GM19395 (cell line): ENCODE measurements at regions not wholly inside any gene's neighbourhood (a gene's known extent, or its start where the extent isn't known, plus 50 kb on each side); places are given as distances from the start of the nearest gene placed in this dataset.
"Not testable (repeated sequence)": the region's sequence is repeated elsewhere in the genome, so short reads cannot be mapped to it uniquely, and the experiment has no call there.

Source experiments
- ATAC-seq: cut with Tn5 transposase; IDR thresholded peaks from one replicate; pipeline ENCODE4 v1.9.1; 2021; ENCODE audit warnings: mild to moderate bottlenecking, moderate library complexity; ENCODE audit not compliant: unreplicated experiment

- not testable (repeated sequence) for ATAC-seq
Observed at GRCh38 chr21:27025708-27026107, 58.8 kb upstream of the ADAMTS5 start.

- ATAC-seq: no peak
Observed at GRCh38 chr21:27024971-27025370, 58.1 kb upstream of the ADAMTS5 start.

- no peak for ATAC-seq
Observed at GRCh38 chr21:27024301-27024700, 57.4 kb upstream of the ADAMTS5 start.

GRCh38 chr21:27023186-27023585 is 56.3 kb upstream of the ADAMTS5 start:
- no peak for ATAC-seq

- ATAC-seq: no peak
Observed at GRCh38 chr21:27021801-27022200, 54.9 kb upstream of the ADAMTS5 start.

- ATAC-seq: no peak
Observed at GRCh38 chr21:27021046-27021445, 54.2 kb upstream of the ADAMTS5 start.

- ATAC-seq: no peak
Observed at GRCh38 chr21:27017246-27017645, 50.4 kb upstream of the ADAMTS5 start.
